PC-9 (cell line): ENCODE measurements at regions not wholly inside any gene's neighbourhood (a gene's known extent, or its start where the extent isn't known, plus 50 kb on each side); places are given as distances from the start of the nearest gene placed in this dataset.

Experiments used
- EZH2 ChIP-seq: fragments of 200-600 bp; sonication (generic); IDR thresholded peaks from 2 replicates; pipeline ENCODE4 v1.8.0; 2017; ENCODE audit warnings: antibody characterized with exemption, low read depth
- TF ChIP-seq, protein P1 (sequence below): fragments of 200-600 bp; sonication (generic); conservative IDR thresholded peaks from 2 replicates; pipeline ENCODE4 v1.6.1; 2017; ENCODE audit warnings: mixed run types, antibody characterized with exemption, mild to moderate bottlenecking, moderate library complexity

DNA sequence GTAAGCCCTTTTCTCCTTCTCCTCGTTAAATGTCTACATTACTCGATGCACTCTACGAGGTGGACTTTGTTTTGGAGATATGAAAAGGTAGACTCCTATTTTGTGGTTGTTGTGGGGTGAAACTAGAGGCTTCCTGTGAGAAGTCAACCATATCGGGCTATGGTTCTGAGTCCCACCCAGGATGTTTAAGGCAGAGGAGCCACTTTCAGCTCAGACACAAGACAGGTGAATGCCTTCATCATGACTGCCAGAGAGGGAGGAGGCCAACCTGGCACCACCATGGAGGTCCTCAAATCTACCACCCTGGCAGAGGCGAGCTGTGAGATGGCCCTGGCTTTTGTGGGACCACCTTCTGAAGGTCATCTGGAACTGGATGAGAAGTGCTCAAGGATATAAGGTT, 154.4 kb upstream of the KLF3 start:
- TF ChIP-seq, protein P1, sequence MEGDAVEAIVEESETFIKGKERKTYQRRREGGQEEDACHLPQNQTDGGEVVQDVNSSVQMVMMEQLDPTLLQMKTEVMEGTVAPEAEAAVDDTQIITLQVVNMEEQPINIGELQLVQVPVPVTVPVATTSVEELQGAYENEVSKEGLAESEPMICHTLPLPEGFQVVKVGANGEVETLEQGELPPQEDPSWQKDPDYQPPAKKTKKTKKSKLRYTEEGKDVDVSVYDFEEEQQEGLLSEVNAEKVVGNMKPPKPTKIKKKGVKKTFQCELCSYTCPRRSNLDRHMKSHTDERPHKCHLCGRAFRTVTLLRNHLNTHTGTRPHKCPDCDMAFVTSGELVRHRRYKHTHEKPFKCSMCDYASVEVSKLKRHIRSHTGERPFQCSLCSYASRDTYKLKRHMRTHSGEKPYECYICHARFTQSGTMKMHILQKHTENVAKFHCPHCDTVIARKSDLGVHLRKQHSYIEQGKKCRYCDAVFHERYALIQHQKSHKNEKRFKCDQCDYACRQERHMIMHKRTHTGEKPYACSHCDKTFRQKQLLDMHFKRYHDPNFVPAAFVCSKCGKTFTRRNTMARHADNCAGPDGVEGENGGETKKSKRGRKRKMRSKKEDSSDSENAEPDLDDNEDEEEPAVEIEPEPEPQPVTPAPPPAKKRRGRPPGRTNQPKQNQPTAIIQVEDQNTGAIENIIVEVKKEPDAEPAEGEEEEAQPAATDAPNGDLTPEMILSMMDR: no peak
- no peak for TF ChIP-seq EZH2
